C4-2B (cell line): ENCODE measurements at regions not wholly inside any gene's neighbourhood (a gene's known extent, or its start where the extent isn't known, plus 50 kb on each side); places are given as distances from the start of the nearest gene placed in this dataset.

Source experiments
- H3K27ac ChIP-seq: fragments of 450-650 bp; 2 replicates; pipeline ENCODE4 v1.5.1; 2017
- ZFX ChIP-seq: fragments of 450-650 bp; IDR thresholded peaks from 2 replicates; pipeline ENCODE4 v1.6.1; 2017
- TF ChIP-seq, protein P1 (sequence below): fragments of 450-650 bp; conservative IDR thresholded peaks from 2 replicates; pipeline ENCODE4 v1.5.1; 2017; ENCODE audit warnings: mild to moderate bottlenecking

DNA sequence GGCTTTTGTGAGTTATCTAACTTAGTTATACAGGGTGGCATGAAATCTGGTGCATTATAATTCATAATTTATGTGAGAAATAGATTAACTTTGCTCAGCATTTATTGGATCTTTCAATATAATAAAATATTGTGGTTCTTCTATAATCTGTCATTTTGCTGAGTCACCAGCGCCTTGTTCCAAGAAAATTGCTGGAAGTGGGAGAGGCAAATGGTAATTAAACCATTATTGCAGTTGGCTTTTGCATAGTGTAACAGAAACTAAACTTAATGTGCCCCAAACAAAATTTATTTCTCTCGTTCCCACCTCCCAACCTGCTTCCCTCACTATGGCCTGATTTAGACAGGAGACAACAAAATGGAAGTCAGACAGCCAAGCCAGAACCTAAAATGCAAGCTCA lies 146.3 kb downstream of the GALR1 start:
- no peak overlapping the region for H3K27ac ChIP-seq
- TF ChIP-seq, protein P1, sequence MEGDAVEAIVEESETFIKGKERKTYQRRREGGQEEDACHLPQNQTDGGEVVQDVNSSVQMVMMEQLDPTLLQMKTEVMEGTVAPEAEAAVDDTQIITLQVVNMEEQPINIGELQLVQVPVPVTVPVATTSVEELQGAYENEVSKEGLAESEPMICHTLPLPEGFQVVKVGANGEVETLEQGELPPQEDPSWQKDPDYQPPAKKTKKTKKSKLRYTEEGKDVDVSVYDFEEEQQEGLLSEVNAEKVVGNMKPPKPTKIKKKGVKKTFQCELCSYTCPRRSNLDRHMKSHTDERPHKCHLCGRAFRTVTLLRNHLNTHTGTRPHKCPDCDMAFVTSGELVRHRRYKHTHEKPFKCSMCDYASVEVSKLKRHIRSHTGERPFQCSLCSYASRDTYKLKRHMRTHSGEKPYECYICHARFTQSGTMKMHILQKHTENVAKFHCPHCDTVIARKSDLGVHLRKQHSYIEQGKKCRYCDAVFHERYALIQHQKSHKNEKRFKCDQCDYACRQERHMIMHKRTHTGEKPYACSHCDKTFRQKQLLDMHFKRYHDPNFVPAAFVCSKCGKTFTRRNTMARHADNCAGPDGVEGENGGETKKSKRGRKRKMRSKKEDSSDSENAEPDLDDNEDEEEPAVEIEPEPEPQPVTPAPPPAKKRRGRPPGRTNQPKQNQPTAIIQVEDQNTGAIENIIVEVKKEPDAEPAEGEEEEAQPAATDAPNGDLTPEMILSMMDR, result no peak
- TF ChIP-seq ZFX, result no peak

DNA sequence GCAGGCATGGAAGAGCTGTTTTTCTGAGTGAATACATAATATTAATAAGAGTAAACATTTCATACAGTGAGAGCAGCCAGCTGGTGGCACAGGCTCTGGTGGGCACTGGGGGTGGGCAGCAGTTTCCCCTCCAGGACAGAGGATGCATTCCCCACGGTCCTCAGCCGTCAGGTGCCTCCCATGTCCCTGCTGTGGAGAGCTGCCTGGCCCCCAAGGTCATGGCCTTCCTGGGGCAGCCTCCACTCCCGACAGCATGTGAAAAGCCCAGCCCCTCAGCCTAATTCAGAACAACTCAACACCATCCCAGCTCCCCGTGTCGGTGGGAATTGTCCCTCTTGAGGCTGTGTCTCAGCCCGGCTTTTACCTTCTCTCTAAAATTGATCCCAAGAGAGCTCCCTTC lies 147.4 kb downstream of the GALR1 start:
- no peak for TF ChIP-seq ZFX
- TF ChIP-seq, protein P1, result no peak
- H3K27ac ChIP-seq, result no peak overlapping the region

DNA sequence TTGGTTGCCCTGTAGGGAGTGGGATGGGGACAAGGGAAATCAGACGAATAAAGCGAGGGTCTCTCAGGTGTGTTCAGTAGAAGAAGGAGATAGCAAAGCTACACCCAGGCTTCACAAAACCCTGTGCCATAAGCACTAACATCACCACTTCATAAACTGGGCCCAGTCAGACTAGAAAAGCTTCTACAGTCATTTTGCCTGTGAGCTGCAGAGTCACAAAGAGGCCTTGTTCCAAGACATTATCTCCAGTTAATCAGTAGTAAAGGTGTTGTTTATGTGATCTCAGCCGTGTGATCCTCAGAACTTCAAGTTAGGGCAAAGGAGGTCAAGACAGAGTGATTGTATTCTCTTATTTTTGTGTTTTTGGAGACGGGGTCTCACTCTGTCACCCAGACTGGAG lies 148.0 kb downstream of the GALR1 start:
- TF ChIP-seq ZFX, result no peak
- TF ChIP-seq, protein P1, result no peak

DNA sequence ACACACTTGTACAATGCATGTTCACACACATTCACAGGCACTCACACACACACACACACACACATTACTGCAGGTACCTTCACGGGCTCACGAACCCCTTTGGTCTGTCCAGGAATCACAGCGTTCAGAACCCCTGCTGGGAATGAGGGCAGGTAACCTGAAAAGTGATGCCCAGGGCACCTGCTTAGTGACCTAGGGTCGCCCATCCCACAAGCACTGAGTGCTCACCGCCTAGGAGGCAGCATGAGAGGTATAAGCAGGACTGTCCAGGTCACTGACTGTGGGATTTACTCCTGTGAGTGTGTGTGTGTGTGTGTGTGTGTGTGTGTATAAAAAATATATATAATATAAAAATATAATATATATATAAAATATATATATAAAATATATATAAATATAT lies 150.9 kb downstream of the GALR1 start:
- H3K27ac ChIP-seq, result no peak overlapping the region
- TF ChIP-seq ZFX, result no peak
- TF ChIP-seq, protein P1, result no peak

More for the DNA sequence above, 148.0 kb downstream of the GALR1 start:
- H3K27ac ChIP-seq, result no peak overlapping the region

DNA sequence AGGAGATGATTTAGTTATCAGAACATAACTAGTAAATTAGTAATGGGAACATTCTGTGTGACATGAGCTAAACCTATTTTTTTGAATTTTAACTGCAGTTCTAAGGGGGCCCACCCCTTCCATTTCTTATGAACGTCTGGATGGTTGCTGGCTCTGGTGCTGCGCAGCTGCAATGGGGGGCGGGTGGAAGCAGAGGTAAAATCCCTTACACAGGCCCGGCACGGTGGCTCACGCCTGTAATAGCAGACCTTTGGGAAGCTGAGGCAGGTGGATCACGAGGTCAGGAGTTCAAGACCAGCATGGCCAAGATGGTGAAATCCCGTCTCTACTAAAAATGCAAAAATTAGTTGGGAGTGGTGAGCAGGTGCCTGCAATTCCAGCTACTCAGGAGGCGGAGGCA lies 151.5 kb downstream of the GALR1 start:
- TF ChIP-seq, protein P1, result no peak
- TF ChIP-seq ZFX, result no peak
- H3K27ac ChIP-seq, result no peak overlapping the region

DNA sequence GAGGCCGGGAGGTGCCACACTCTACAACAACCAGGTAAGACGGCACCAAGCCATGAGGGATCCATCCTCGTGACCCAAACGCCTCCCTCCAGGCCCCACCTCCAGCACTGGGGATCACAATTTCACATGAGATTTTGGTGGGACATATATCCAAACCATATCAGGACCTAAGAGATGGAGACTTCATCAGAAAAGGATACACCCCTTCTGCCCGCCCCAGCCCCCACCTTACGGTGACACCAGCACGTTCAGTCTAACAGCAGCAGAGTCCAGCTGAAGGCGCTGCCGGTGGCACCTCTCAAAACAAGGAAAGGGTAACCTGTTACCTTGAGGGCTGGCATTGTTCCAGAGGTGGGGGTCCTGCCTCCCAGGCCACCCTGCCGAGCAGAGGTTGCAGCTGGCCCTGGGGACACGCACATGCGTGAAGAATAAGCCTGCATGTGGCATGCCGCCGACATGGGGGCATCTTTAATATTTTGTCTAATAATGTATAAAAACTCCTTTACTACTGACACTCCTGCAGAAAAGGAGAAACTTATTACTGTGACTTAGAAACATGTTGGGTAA lies 154.4 kb downstream of the GALR1 start:
- TF ChIP-seq, protein P1, result no peak
- no peak for TF ChIP-seq ZFX
- H3K27ac ChIP-seq, result no peak overlapping the region

DNA sequence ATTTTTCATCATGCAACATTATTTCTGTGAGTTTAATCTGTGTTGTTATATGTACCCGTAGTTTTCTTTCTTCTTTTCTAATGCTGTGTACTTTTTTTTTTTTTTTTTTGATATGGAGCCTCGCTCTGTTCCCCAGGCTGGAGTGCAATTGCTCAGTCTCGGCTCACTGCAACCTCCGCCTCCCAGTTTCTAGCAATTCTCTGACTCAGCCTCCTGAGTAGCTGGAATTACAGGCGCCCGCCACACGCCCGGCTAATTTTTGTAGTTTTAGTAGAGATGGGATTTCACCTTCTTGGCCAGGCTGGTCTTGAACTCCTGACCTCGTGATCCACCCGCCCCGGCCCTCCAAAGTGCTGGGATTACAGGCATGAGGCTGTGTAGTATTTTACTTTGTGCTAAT lies 155.4 kb downstream of the GALR1 start:
- TF ChIP-seq, protein P1, result no peak
- no peak for TF ChIP-seq ZFX
- no peak overlapping the region for H3K27ac ChIP-seq
